ENCODE measurements at regions not wholly inside any gene's neighbourhood (a gene's known extent, or its start where the extent isn't known, plus 50 kb on each side); places are given as distances from the start of the nearest gene placed in this dataset.
"Not testable (repeated sequence)": the region's sequence is repeated elsewhere in the genome, so short reads cannot be mapped to it uniquely, and the experiment has no call there.

GRCh38 chr14:55847766-55848165 lies 267.8 kb downstream of the KTN1 start:
- ATAC-seq: no peak
- Mint-ChIP-seq H3K36me3 (no peaks in the 10 kb centered on the region), H3K4me1 (no peaks in the 10 kb centered on the region), H3K4me3 (no peak overlapping the region), H3K27ac (no peak overlapping the region), H3K27me3 (peaks cover 0 to 11% (median 2%) of the 10 kb centered on the region in 5 donors), H3K9me3 (no peaks in the 10 kb centered on the region)
- POLR2A ChIA-PET: no interaction called here
- no peak for DNase-seq

GRCh38 chr14:55848964-55849363 lies 269.0 kb downstream of the KTN1 start:
- H3K9me3 Mint-ChIP-seq: no peaks in the 10 kb centered on the region
- POLR2A ChIA-PET: no interaction called here

GRCh38 chr14:55849833-55850232 lies 268.4 kb upstream of the PELI2 start:
- Mint-ChIP-seq H3K4me1 (no peaks in the 10 kb centered on the region), H3K4me3 (no peak overlapping the region), H3K36me3 (no peaks in the 10 kb centered on the region), H3K9me3 (no peaks in the 10 kb centered on the region), H3K27ac (no peak overlapping the region), H3K27me3 (peaks cover 0 to 11% (median 2%) of the 10 kb centered on the region in 5 donors)
- DNase-seq: no peak
- ATAC-seq: no peak
- POLR2A ChIA-PET: no interaction called here

More at GRCh38 chr14:55848964-55849363, 269.0 kb downstream of the KTN1 start:
- peaks cover 0 to 11% (median 2%) of the 10 kb centered on the region in 5 donors for H3K27me3 Mint-ChIP-seq
- H3K4me1 Mint-ChIP-seq: no peaks in the 10 kb centered on the region
- no peak overlapping the region for H3K4me3 Mint-ChIP-seq
- no peaks in the 10 kb centered on the region for H3K36me3 Mint-ChIP-seq
- no peak for ATAC-seq
- no peak overlapping the region for H3K27ac Mint-ChIP-seq
- no peak for DNase-seq

- POLR2A ChIA-PET: interaction anchor here (0.6 kb wide), 1 partner anchor 31 kb away, joined by 3 read pairs; no protein-coding TSS in a partner anchor
- no peak overlapping the region for H3K27ac Mint-ChIP-seq
- no peaks in the 10 kb centered on the region for H3K36me3 Mint-ChIP-seq
- no peak for ATAC-seq
- H3K4me1 Mint-ChIP-seq: no peaks in the 10 kb centered on the region
- no peaks in the 10 kb centered on the region for H3K9me3 Mint-ChIP-seq
- H3K27me3 Mint-ChIP-seq: peaks cover 0 to 11% (median 2%) of the 10 kb centered on the region in 5 donors
- H3K4me3 Mint-ChIP-seq: no peak overlapping the region
- DNase-seq: no peak
Observed at GRCh38 chr14:55850825-55851241, 267.4 kb upstream of the PELI2 start.

GRCh38 chr14:55851301-55851700 lies 266.9 kb upstream of the PELI2 start:
- POLR2A ChIA-PET: no interaction called here
- no peaks in the 10 kb centered on the region for H3K9me3 Mint-ChIP-seq
- H3K27ac Mint-ChIP-seq: no peak overlapping the region
- H3K27me3 Mint-ChIP-seq: peaks cover 0 to 11% (median 2%) of the 10 kb centered on the region in 5 donors
- H3K4me3 Mint-ChIP-seq: no peak overlapping the region
- no peaks in the 10 kb centered on the region for H3K4me1 Mint-ChIP-seq
- ATAC-seq: no peak
- no peak for DNase-seq
- H3K36me3 Mint-ChIP-seq: no peaks in the 10 kb centered on the region

DNA sequence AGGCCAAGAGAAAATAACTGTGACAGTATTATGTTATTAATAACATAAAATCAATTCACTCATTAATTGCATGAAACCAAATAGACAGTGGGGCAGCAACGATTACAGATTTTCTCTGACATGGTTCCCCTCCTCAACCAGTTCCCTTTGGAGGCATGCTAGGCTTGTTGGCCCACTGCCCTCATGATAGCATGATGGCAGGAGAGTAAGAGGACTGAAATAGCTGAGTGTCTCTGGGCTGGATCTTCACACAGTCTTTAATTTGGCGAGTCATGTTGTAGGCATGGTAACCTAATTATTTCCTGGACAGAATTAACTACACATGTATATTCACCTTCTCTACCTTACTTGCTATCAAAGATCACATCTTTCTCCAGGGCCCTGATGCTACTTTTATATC lies 266.2 kb upstream of the PELI2 start:
- Mint-ChIP-seq H3K4me1 (no peaks in the 10 kb centered on the region), H3K36me3 (no peaks in the 10 kb centered on the region), H3K9me3 (no peaks in the 10 kb centered on the region), H3K27me3 (peaks cover 0 to 11% (median 2%) of the 10 kb centered on the region in 5 donors), H3K27ac (no peak overlapping the region), H3K4me3 (no peak overlapping the region)
- POLR2A ChIA-PET: no interaction called here
- DNase-seq (no peak), ATAC-seq (no peak)

DNA sequence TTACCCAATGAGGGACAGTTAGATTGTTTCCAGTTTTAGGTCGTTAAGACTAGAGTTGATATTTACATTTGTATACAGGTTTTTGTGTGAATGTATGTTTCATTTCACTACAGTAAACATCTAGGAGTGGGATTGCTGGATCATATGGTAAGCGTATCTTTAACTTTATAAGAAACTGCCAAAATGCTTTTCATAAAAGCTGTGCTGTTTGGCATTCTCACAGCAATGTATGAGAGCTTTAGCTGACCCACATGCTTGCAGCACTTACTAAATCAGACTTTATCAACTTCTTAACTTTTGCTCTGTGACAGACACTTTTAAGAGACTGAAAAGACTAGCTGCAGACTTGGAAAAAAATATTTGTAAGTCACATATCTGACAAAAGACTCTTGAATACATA lies 262.5 kb upstream of the PELI2 start:
- Mint-ChIP-seq H3K27me3 (peaks cover 0 to 4% (median 2%) of the 10 kb centered on the region in 5 donors), H3K4me1 (no peaks in the 10 kb centered on the region), H3K36me3 (peaks cover 2 to 11% (median 7%) of the 10 kb centered on the region in 3 donors), H3K27ac (no peak overlapping the region), H3K9me3 (peaks cover 10 to 26% (median 13%) of the 10 kb centered on the region in 9 donors), H3K4me3 (no peak overlapping the region)
- ATAC-seq: no peak
- POLR2A ChIA-PET: no interaction called here
- DNase-seq: no peak

- POLR2A ChIA-PET: no interaction called here
- peak overlapping the region in 1 of 10 donors; percentile 22 for H3K27ac Mint-ChIP-seq
- no peak for DNase-seq
Observed at GRCh38 chr14:55858604-55859003, 259.6 kb upstream of the PELI2 start.

GRCh38 chr14:55861561-55861960 lies 256.6 kb upstream of the PELI2 start:
- Mint-ChIP-seq H3K9me3 (peaks cover 23 to 62% (median 37%) of the 10 kb centered on the region in 9 donors), H3K36me3 (peaks cover 4 to 30% (median 15%) of the 10 kb centered on the region in 3 donors), H3K27me3 (peaks cover 0 to 12% (median 7%) of the 10 kb centered on the region in 5 donors)
- POLR2A ChIA-PET, H3K4me1 Mint-ChIP-seq, DNase-seq, ATAC-seq, H3K27ac Mint-ChIP-seq, H3K4me3 Mint-ChIP-seq: not testable (repeated sequence)

More at GRCh38 chr14:55858604-55859003, 259.6 kb upstream of the PELI2 start:
- peaks cover 2 to 14% (median 9%) of the 10 kb centered on the region in 3 donors for H3K36me3 Mint-ChIP-seq
- no peak overlapping the region for H3K4me3 Mint-ChIP-seq
- ATAC-seq: no peak
- peaks cover 0 to 12% (median 4%) of the 10 kb centered on the region in 5 donors for H3K27me3 Mint-ChIP-seq
- H3K9me3 Mint-ChIP-seq: peaks cover 13 to 43% (median 23%) of the 10 kb centered on the region in 9 donors
- no peaks in the 10 kb centered on the region for H3K4me1 Mint-ChIP-seq

- peaks cover 12 to 42% (median 23%) of the 10 kb centered on the region in 9 donors for H3K9me3 Mint-ChIP-seq
- peaks cover 0 to 13% (median 0%) of the 10 kb centered on the region in 4 donors for H3K4me1 Mint-ChIP-seq
- peaks cover 3 to 22% (median 8%) of the 10 kb centered on the region in 3 donors for H3K36me3 Mint-ChIP-seq
- POLR2A ChIA-PET: no interaction called here
- H3K27ac Mint-ChIP-seq: no peak overlapping the region
- no peak overlapping the region for H3K4me3 Mint-ChIP-seq
- DNase-seq (no peak), ATAC-seq (no peak)
- H3K27me3 Mint-ChIP-seq: peaks cover 0 to 12% (median 7%) of the 10 kb centered on the region in 5 donors
Observed at GRCh38 chr14:55864890-55865655, 253.1 kb upstream of the PELI2 start.

GRCh38 chr14:55867311-55867710 lies 250.9 kb upstream of the PELI2 start:
- Mint-ChIP-seq H3K9me3 (peaks cover 3 to 28% (median 16%) of the 10 kb centered on the region in 9 donors), H3K4me1 (peaks cover 0 to 13% (median 0%) of the 10 kb centered on the region in 4 donors), H3K36me3 (peaks cover 2 to 18% (median 8%) of the 10 kb centered on the region in 3 donors), H3K4me3 (no peak overlapping the region), H3K27ac (no peak overlapping the region), H3K27me3 (peaks cover 0 to 6% (median 4%) of the 10 kb centered on the region in 5 donors)
- ATAC-seq: no peak
- no peak for DNase-seq
- POLR2A ChIA-PET: no interaction called here

- Mint-ChIP-seq H3K27me3 (peaks cover 0 to 10% (median 7%) of the 10 kb centered on the region in 5 donors), H3K9me3 (peaks cover 3 to 26% (median 16%) of the 10 kb centered on the region in 9 donors), H3K4me3 (no peak overlapping the region), H3K4me1 (peaks cover 0 to 13% (median 0%) of the 10 kb centered on the region in 4 donors), H3K36me3 (peaks cover 2 to 18% (median 8%) of the 10 kb centered on the region in 3 donors), H3K27ac (no peak overlapping the region)
- no peak for ATAC-seq
- POLR2A ChIA-PET: no interaction called here
- DNase-seq: no peak
Observed at GRCh38 chr14:55867719-55868118, 250.5 kb upstream of the PELI2 start.

DNA sequence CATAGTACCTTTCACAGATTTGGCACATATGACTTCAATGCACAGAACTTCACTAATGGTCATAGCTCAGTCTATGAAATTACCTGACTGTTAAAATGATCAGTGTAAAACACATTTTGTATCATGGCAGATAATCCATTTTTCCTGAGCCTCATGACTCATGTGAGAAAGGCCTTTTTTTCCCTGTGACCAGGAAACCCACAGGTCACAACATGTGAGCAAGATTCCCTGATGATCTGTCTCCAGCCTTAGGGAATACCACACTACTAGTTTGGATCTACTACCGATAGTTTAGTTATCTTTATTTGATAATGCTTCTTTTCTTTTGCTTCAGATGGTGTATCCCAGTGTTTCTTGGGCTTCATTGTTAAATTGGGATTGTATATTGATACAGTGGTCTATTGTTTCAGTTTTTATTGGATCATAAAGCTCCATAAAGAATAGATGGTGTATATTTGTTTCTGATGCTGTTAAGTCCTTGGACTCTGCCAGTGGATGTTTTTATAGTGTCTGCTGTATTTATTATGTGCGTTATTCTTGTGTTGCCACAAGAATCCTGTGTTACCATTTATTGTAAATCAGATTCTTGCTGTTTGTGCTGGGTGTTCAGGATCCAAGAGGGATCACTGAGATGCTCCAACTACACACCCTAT lies 248.7 kb upstream of the PELI2 start:
- DNase-seq: no peak
- Mint-ChIP-seq H3K9me3 (peaks cover 0 to 11% (median 5%) of the 10 kb centered on the region in 9 donors), H3K27ac (no peak overlapping the region), H3K36me3 (peaks cover 0 to 7% (median 2%) of the 10 kb centered on the region in 3 donors), H3K27me3 (peaks cover 4 to 14% (median 8%) of the 10 kb centered on the region in 5 donors), H3K4me3 (no peak overlapping the region), H3K4me1 (peaks cover 0 to 13% (median 0%) of the 10 kb centered on the region in 4 donors)
- POLR2A ChIA-PET: no interaction called here
- no peak for ATAC-seq

Measured in naive thymus-derived CD8-positive, alpha-beta T cell (primary cell).